ENCODE measurements at regions not wholly inside any gene's neighbourhood (a gene's known extent, or its start where the extent isn't known, plus 50 kb on each side); places are given as distances from the start of the nearest gene placed in this dataset.

DNA sequence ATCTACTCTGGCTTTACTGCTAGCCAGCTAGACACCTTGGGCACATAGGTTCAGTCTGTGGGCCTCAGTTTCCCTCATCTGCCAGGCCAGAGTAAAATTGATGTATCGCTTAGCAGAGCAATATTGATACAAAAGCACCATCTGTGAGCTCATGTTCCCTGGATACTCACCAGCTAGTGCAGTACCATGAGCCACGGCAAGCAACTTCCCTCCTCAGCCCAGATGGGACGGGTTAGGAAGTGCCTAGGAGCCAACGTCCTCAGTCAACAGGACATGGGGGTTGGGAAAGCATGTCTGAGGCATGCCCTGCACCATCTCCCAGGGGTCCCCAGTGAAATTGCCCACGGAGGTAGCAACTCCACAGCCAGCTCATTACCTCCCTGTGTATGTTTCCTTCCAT lies 258.3 kb downstream of the ANKRD60 start:
- H3K27me3 ChIP-seq = no peaks in the 10 kb centered on the region
- intact Hi-C loops (cut with DNase I) = no loop called here
- H3K36me3 ChIP-seq = no peaks in the 10 kb centered on the region
- TF ChIP-seq, protein P1, sequence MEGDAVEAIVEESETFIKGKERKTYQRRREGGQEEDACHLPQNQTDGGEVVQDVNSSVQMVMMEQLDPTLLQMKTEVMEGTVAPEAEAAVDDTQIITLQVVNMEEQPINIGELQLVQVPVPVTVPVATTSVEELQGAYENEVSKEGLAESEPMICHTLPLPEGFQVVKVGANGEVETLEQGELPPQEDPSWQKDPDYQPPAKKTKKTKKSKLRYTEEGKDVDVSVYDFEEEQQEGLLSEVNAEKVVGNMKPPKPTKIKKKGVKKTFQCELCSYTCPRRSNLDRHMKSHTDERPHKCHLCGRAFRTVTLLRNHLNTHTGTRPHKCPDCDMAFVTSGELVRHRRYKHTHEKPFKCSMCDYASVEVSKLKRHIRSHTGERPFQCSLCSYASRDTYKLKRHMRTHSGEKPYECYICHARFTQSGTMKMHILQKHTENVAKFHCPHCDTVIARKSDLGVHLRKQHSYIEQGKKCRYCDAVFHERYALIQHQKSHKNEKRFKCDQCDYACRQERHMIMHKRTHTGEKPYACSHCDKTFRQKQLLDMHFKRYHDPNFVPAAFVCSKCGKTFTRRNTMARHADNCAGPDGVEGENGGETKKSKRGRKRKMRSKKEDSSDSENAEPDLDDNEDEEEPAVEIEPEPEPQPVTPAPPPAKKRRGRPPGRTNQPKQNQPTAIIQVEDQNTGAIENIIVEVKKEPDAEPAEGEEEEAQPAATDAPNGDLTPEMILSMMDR (IDR thresholded peaks at IDR 0.05) = no peak
- no peaks in the 10 kb centered on the region for H3K9me3 ChIP-seq
- DNase-seq (ENCODE audit: low spot score in 2 of 2) = no peak
- H3K4me3 ChIP-seq = no peak overlapping the region
- H3K4me1 ChIP-seq = peaks cover 0 to 4% of the 10 kb centered on the region in 2 donors
- no peak overlapping the region for H3K27ac ChIP-seq

DNA sequence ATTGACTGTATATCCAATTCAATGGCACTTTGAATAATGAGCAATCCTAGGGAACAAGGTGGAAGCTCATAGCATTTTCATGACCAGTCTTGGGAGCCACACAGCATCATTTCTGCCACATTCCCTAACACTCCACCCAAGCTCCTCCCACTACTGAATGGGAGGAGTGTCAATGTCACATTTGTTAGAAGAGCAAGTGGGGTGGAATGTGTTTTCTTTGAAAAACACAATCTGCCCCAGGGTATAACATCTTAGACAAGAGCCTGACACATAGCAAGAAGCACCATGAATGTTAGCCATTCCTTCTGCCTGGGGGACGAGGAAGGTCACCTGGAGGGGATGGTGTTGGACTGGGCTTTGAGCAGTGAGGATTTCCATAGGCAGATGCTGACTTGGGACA lies 258.3 kb upstream of the PMEPA1 start:
- Histone ChIP-seq H3K9me3 (no peaks in the 10 kb centered on the region), H3K4me1 (peaks cover under 1 to 22% of the 10 kb centered on the region in 2 donors), H3K27ac (no peak overlapping the region), H3K36me3 (no peaks in the 10 kb centered on the region), H3K27me3 (no peaks in the 10 kb centered on the region), H3K4me3 (no peak overlapping the region)
- no peak for DNase-seq (ENCODE audit: low spot score in 2 of 2)
- intact Hi-C loops (cut with DNase I) = loop anchor here (10.0 kb wide), 1 partner anchor 303 kb away; no protein-coding TSS in a partner anchor
- TF ChIP-seq, protein P1 (IDR thresholded peaks at IDR 0.05) = no peak

DNA sequence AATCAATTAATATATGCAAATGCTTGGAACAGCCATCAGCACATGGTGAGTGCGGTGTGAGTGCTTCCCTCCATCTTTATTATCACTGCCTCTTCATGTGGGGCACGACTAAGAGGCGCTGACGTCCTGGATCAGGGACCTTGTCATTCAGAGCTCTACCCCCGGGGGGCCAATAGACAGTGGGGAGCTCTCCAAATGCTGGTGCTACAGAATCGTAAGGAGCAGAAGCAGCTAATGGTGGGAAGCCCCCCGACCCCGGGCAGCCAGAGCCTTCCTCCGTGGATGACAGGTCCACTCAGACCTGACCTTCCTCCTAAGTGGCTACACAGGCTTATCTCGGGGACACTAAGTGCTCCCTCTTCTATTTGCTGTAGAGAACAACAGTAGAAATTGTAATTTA lies 257.5 kb upstream of the PMEPA1 start:
- intact Hi-C loops (cut with DNase I) = loop anchor here (10.0 kb wide), 1 partner anchor 303 kb away; no protein-coding TSS in a partner anchor
- Histone ChIP-seq H3K4me1 (peaks cover 2 to 29% of the 10 kb centered on the region in 2 donors), H3K9me3 (no peaks in the 10 kb centered on the region), H3K27me3 (no peaks in the 10 kb centered on the region), H3K36me3 (no peaks in the 10 kb centered on the region), H3K27ac (no peak overlapping the region), H3K4me3 (no peak overlapping the region)
- DNase-seq (ENCODE audit: low spot score in 2 of 2) = no peak
- TF ChIP-seq, protein P1 (IDR thresholded peaks at IDR 0.05) = no peak

DNA sequence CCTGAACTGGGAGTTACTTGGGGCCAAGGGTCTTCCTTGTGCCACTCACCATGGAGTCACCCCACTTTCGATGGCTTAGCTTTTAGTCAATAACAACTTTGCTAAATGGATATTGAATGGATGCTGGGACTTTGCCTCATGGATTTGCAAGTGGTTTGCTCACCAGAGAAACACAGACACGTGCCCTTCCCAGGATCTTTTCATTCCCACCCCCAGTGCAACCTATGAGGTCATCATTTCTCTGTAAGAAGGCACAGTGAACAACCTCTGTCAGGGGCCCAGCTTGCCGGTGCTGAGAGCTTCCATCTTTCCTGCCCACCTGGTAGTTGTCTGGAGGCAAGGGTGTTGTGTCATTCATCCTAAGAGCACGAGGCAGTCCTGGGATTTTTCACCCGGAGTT lies 256.8 kb upstream of the PMEPA1 start:
- H3K4me3 ChIP-seq = no peak overlapping the region
- intact Hi-C loops (cut with DNase I) = loop anchor here (10.0 kb wide), 1 partner anchor 302 kb away; no protein-coding TSS in a partner anchor
- H3K27me3 ChIP-seq = no peaks in the 10 kb centered on the region
- no peak for DNase-seq (ENCODE audit: low spot score in 2 of 2)
- H3K36me3 ChIP-seq = no peaks in the 10 kb centered on the region
- H3K9me3 ChIP-seq = no peaks in the 10 kb centered on the region
- peaks cover 2 to 31% of the 10 kb centered on the region in 2 donors for H3K4me1 ChIP-seq
- TF ChIP-seq, protein P1 (IDR thresholded peaks at IDR 0.05) = no peak
- H3K27ac ChIP-seq = no peak overlapping the region

DNA sequence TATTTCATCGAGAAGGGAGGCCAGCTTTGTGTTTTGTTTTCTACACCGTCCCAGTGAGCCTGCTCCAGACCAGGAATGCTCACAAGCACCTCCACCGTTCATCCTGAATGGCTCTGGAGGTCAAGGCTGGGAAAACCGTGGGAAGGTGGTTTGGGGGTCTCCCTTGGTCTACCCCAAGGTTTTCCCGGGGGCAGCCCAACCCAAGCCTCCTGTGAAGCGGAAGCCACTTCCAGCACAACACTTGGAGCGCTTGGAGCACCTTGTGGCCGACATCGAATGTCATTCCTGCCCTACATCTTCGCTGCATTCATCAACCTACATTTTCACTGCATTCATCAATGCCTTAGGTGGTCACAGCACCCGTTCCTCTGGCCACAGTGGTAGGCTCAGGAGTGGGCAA lies 255.6 kb upstream of the PMEPA1 start:
- Histone ChIP-seq H3K4me1 (peaks cover 2 to 31% of the 10 kb centered on the region in 2 donors), H3K36me3 (no peaks in the 10 kb centered on the region), H3K27me3 (no peaks in the 10 kb centered on the region), H3K4me3 (no peak overlapping the region), H3K9me3 (no peaks in the 10 kb centered on the region), H3K27ac (peak overlapping the region; percentile 86 to 87)
- DNase-seq (ENCODE audit: low spot score in 2 of 2) = no peak
- intact Hi-C loops (cut with DNase I) = loop anchor here (10.0 kb wide), 1 partner anchor 301 kb away; no protein-coding TSS in a partner anchor
- TF ChIP-seq, protein P1 (IDR thresholded peaks at IDR 0.05) = no peak

All from ascending aorta (tissue), 2 donors.